ENCODE measurements at regions not wholly inside any gene's neighbourhood (a gene's known extent, or its start where the extent isn't known, plus 50 kb on each side); places are given as distances from the start of the nearest gene placed in this dataset.

GRCh38 chr13:47774671-47774994, 226.4 kb downstream of the SUCLA2 start:
- H3K27ac ChIP-seq (ENCODE audit: low read depth, low read length): no peak overlapping the region
- no peak overlapping the region for H3K4me3 ChIP-seq (ENCODE audit: low read depth, low read length)
- no peak for DNase-seq (ENCODE audit: low read depth, low spot score)
- ChIA-PET CTCF (interaction anchor here (1.6 kb wide), 1 partner anchor 948 kb away, joined by 4 read pairs; no protein-coding TSS in a partner anchor), POLR2A (no interaction called here)
- no peaks in the 10 kb centered on the region for H3K27me3 ChIP-seq (ENCODE audit: control insufficient read depth, insufficient read depth, low read length)
- TF ChIP-seq CTCF (IDR thresholded peaks at IDR 0.05; ENCODE audit: low read depth, low read length): no peak
- no peaks in the 10 kb centered on the region for H3K9me3 ChIP-seq (ENCODE audit: control insufficient read depth, insufficient read depth, low read length)

GRCh38 chr13:47764817-47765216, 236.3 kb downstream of the SUCLA2 start:
- CTCF ChIA-PET: no interaction called here
- no peak for DNase-seq (ENCODE audit: low read depth, low spot score)
- no peak overlapping the region for H3K4me3 ChIP-seq (ENCODE audit: low read depth, low read length)

GRCh38 chr13:47757466-47758080, 243.5 kb downstream of the SUCLA2 start:
- DNase-seq (ENCODE audit: low read depth, low spot score): no peak
- POLR2A ChIA-PET: no interaction called here
- Histone ChIP-seq H3K4me3 (ENCODE audit: low read depth, low read length) (no peak overlapping the region), H3K27ac (ENCODE audit: low read depth, low read length) (no peak overlapping the region), H3K9me3 (ENCODE audit: control insufficient read depth, insufficient read depth, low read length) (no peaks in the 10 kb centered on the region), H3K27me3 (ENCODE audit: control insufficient read depth, insufficient read depth, low read length) (no peaks in the 10 kb centered on the region)
- no peak for TF ChIP-seq CTCF (IDR thresholded peaks at IDR 0.05; ENCODE audit: low read depth, low read length)
- CTCF ChIA-PET: no interaction called here

More at GRCh38 chr13:47764817-47765216, 236.3 kb downstream of the SUCLA2 start:
- H3K27ac ChIP-seq (ENCODE audit: low read depth, low read length): no peak overlapping the region
- H3K27me3 ChIP-seq (ENCODE audit: control insufficient read depth, insufficient read depth, low read length): no peaks in the 10 kb centered on the region
- no peaks in the 10 kb centered on the region for H3K9me3 ChIP-seq (ENCODE audit: control insufficient read depth, insufficient read depth, low read length)
- TF ChIP-seq CTCF (IDR thresholded peaks at IDR 0.05; ENCODE audit: low read depth, low read length): no peak
- POLR2A ChIA-PET: no interaction called here

GRCh38 chr13:47747901-47748300, 253.2 kb downstream of the SUCLA2 start:
- ChIA-PET CTCF (no interaction called here), POLR2A (no interaction called here)
- H3K27ac ChIP-seq (ENCODE audit: low read depth, low read length): no peak overlapping the region
- no peak for TF ChIP-seq CTCF (IDR thresholded peaks at IDR 0.05; ENCODE audit: low read depth, low read length)
- H3K9me3 ChIP-seq (ENCODE audit: control insufficient read depth, insufficient read depth, low read length): no peaks in the 10 kb centered on the region
- DNase-seq (ENCODE audit: low read depth, low spot score): no peak
- no peaks in the 10 kb centered on the region for H3K27me3 ChIP-seq (ENCODE audit: control insufficient read depth, insufficient read depth, low read length)
- no peak overlapping the region for H3K4me3 ChIP-seq (ENCODE audit: low read depth, low read length)

GRCh38 chr13:47726394-47726793, 274.7 kb downstream of the SUCLA2 start:
- TF ChIP-seq CTCF (IDR thresholded peaks at IDR 0.05; ENCODE audit: low read depth, low read length): no peak
- no peak for DNase-seq (ENCODE audit: low read depth, low spot score)
- Histone ChIP-seq H3K4me3 (ENCODE audit: low read depth, low read length) (no peak overlapping the region), H3K27me3 (ENCODE audit: control insufficient read depth, insufficient read depth, low read length) (peaks cover 4% of the 10 kb centered on the region), H3K27ac (ENCODE audit: low read depth, low read length) (no peak overlapping the region), H3K9me3 (ENCODE audit: control insufficient read depth, insufficient read depth, low read length) (no peaks in the 10 kb centered on the region)
- ChIA-PET CTCF (no interaction called here), POLR2A (no interaction called here)

Measured in AG04450 (cell line).